ENCODE measurements at regions not wholly inside any gene's neighbourhood (a gene's known extent, or its start where the extent isn't known, plus 50 kb on each side); places are given as distances from the start of the nearest gene placed in this dataset.
"Not testable (repeated sequence)": the region's sequence is repeated elsewhere in the genome, so short reads cannot be mapped to it uniquely, and the experiment has no call there.

DNA sequence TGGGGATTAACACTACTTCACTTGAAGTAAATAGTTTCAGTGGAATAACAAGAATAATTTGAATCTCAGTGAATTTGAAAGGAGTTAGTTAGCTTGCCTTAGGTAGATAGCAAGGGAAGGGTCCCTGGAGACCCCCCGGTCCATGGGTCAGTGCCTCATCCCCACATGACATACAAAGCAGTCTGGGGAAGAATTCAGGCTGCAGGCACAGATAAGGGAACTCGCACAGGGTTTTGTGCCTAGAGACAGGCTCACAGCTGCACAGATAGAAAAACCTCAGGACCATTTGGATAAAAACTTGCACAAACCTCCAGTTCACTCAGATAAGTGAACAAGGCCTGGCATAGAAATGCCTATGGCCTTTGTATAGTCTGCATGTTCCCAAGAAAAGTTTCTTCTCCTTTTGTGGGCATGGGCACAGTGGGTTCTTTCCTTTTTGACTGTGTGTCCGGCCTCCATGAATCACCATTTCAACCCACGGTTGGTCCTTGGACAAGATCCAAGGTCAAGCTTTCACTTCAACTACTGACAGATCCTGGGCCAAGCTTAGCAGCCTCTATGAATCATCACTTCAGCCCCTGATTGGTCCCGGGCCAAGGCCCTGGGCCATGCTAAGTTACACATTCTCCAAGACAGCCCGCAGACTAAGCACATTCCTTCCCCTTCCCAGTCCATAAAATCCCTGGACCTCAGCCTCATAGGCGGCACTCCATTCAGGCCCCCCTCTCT is 108.3 kb upstream of the KLHL4 start:
- ATAC-seq (ENCODE audit: insufficient read depth, low FRiP score) (peak; percentile 87), DNase-seq (peak; percentile 88 to 91 (median 90))
- WGBS, 2 donors, result 40 to 64% methylated on average over 7 of the region's 7 CpGs
- no peaks in the 10 kb centered on the region for H3K36me3 ChIP-seq (ENCODE audit: control insufficient read depth in 4 of 4, insufficient read depth in 4 of 4, low read length in 4 of 4)
- TF ChIP-seq, protein P1, sequence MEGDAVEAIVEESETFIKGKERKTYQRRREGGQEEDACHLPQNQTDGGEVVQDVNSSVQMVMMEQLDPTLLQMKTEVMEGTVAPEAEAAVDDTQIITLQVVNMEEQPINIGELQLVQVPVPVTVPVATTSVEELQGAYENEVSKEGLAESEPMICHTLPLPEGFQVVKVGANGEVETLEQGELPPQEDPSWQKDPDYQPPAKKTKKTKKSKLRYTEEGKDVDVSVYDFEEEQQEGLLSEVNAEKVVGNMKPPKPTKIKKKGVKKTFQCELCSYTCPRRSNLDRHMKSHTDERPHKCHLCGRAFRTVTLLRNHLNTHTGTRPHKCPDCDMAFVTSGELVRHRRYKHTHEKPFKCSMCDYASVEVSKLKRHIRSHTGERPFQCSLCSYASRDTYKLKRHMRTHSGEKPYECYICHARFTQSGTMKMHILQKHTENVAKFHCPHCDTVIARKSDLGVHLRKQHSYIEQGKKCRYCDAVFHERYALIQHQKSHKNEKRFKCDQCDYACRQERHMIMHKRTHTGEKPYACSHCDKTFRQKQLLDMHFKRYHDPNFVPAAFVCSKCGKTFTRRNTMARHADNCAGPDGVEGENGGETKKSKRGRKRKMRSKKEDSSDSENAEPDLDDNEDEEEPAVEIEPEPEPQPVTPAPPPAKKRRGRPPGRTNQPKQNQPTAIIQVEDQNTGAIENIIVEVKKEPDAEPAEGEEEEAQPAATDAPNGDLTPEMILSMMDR (IDR thresholded peaks at IDR 0.05; ENCODE audit: control extremely low read depth, extremely low read depth), result no peak
- peaks cover 0 to 9% (median 0%) of the 10 kb centered on the region in 5 donors for H3K4me1 ChIP-seq (ENCODE audit: control insufficient read depth in 5 of 5, insufficient read depth in 5 of 5, low read length in 5 of 5)
- no peak overlapping the region for H3K4me3 ChIP-seq
- no peak overlapping the region for H3K9ac ChIP-seq (ENCODE audit: insufficient read depth in 1 of 2, low read length in 2 of 2)
- no peak overlapping the region for H3K27ac ChIP-seq (ENCODE audit: low read depth in 1 of 2, low read length in 1 of 2)
- H3K27me3 ChIP-seq (ENCODE audit: control insufficient read depth in 3 of 3, insufficient read depth in 3 of 3, low read length in 2 of 3), result no peaks in the 10 kb centered on the region
- peaks cover 0 to 2% (median 0%) of the 10 kb centered on the region in 4 donors for H3K9me3 ChIP-seq (ENCODE audit: control insufficient read depth in 4 of 4, insufficient read depth in 3 of 4, low read length in 3 of 4)

DNA sequence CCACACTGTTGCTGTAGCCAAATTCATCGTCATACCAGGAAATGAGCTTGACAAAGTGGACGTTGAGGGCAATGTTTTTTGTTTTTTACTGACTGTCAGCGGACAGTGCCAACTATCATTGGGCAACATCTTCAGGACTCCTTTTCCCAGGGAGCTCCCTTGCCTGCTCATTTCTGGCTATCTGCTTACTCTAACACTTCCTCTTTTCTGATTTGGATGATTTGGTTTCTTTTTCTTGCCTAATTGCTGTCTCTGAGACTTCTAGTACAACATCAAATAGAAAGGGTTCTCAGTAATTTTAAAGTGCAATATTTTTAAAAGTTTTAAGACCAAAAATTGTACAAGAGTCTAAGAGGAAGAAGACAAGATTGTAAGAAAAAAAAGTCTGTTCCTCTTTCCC is 92.0 kb upstream of the KLHL4 start:
- H3K9me3 ChIP-seq (ENCODE audit: control insufficient read depth in 4 of 4, insufficient read depth in 3 of 4, low read length in 3 of 4), result no peaks in the 10 kb centered on the region
- DNase-seq (no peak), ATAC-seq (ENCODE audit: insufficient read depth, low FRiP score) (no peak)
- H3K27ac ChIP-seq (ENCODE audit: low read depth in 1 of 2, low read length in 1 of 2), result no peak overlapping the region
- H3K9ac ChIP-seq (ENCODE audit: insufficient read depth in 1 of 2, low read length in 2 of 2), result no peak overlapping the region
- WGBS, 2 donors, result 60 to 80% methylated on average over 3 of the region's 3 CpGs
- no peaks in the 10 kb centered on the region for H3K27me3 ChIP-seq (ENCODE audit: control insufficient read depth in 3 of 3, insufficient read depth in 3 of 3, low read length in 2 of 3)
- H3K4me3 ChIP-seq, result no peak overlapping the region
- H3K4me1 ChIP-seq (ENCODE audit: control insufficient read depth in 5 of 5, insufficient read depth in 5 of 5, low read length in 5 of 5), result no peaks in the 10 kb centered on the region
- no peaks in the 10 kb centered on the region for H3K36me3 ChIP-seq (ENCODE audit: control insufficient read depth in 4 of 4, insufficient read depth in 4 of 4, low read length in 4 of 4)
- TF ChIP-seq, protein P1 (IDR thresholded peaks at IDR 0.05; ENCODE audit: control extremely low read depth, extremely low read depth), result no peak

DNA sequence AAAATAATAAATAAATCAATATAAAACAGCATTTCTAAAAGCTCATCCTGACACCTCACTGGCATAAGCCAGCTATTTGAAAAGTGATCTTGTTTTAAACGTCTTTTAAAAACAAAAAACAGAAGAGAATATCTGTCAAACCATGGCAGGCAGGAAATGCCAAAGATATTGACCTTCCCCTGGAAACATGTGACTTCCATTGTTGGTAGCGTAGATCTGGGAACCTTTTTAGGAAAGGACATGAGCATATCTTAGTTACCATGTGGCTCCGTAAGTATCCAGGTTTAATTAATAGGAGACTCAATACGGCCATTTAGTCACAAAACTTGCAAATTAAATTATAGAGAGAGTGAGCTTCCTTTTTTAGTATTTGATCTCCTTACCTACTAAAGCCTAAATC is 83.0 kb upstream of the KLHL4 start:
- TF ChIP-seq, protein P1 (IDR thresholded peaks at IDR 0.05; ENCODE audit: control extremely low read depth, extremely low read depth), result no peak
- Histone ChIP-seq H3K27ac (ENCODE audit: low read depth in 1 of 2, low read length in 1 of 2) (no peak overlapping the region), H3K9ac (ENCODE audit: insufficient read depth in 1 of 2, low read length in 2 of 2) (no peak overlapping the region), H3K9me3 (ENCODE audit: control insufficient read depth in 4 of 4, insufficient read depth in 3 of 4, low read length in 3 of 4) (no peaks in the 10 kb centered on the region), H3K27me3 (ENCODE audit: control insufficient read depth in 3 of 3, insufficient read depth in 3 of 3, low read length in 2 of 3) (no peaks in the 10 kb centered on the region), H3K36me3 (ENCODE audit: control insufficient read depth in 4 of 4, insufficient read depth in 4 of 4, low read length in 4 of 4) (no peaks in the 10 kb centered on the region), H3K4me1 (ENCODE audit: control insufficient read depth in 5 of 5, insufficient read depth in 5 of 5, low read length in 5 of 5) (no peaks in the 10 kb centered on the region), H3K4me3 (no peak overlapping the region)
- WGBS, 2 donors, result 54 to 55% methylated on average over 4 of the region's 4 CpGs
- ATAC-seq (ENCODE audit: insufficient read depth, low FRiP score), result no peak
- no peak for DNase-seq

DNA sequence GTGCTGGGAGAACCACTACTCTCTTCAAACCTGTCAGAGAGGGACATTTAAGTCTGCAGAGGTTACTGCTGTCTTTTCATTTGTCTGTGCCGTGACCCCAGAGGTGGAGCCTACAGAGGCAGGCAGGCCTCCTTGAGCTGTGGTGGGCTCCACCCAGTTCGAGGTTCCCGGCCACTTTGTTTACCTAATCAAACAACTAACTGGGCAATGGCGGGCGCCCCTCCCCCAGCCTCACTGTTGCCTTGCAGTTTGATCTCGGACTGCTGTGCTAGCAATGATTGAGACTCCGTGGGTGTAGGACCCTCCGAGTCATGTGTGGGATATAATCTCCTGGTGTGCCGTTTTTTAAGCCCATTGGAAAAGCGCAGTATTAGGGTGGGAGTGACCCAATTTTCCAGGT is 69.0 kb upstream of the KLHL4 start:
- H3K27me3 ChIP-seq (ENCODE audit: control insufficient read depth in 3 of 3, insufficient read depth in 3 of 3, low read length in 2 of 3); H3K9me3 ChIP-seq (ENCODE audit: control insufficient read depth in 4 of 4, insufficient read depth in 3 of 4, low read length in 3 of 4); H3K4me1 ChIP-seq (ENCODE audit: control insufficient read depth in 5 of 5, insufficient read depth in 5 of 5, low read length in 5 of 5); H3K36me3 ChIP-seq (ENCODE audit: control insufficient read depth in 4 of 4, insufficient read depth in 4 of 4, low read length in 4 of 4); ATAC-seq (ENCODE audit: insufficient read depth, low FRiP score); H3K9ac ChIP-seq (ENCODE audit: insufficient read depth in 1 of 2, low read length in 2 of 2); H3K27ac ChIP-seq (ENCODE audit: low read depth in 1 of 2, low read length in 1 of 2); DNase-seq; H3K4me3 ChIP-seq: not testable (repeated sequence)
- WGBS, 2 donors, result 82 to 92% methylated on average over 10 of the region's 10 CpGs

DNA sequence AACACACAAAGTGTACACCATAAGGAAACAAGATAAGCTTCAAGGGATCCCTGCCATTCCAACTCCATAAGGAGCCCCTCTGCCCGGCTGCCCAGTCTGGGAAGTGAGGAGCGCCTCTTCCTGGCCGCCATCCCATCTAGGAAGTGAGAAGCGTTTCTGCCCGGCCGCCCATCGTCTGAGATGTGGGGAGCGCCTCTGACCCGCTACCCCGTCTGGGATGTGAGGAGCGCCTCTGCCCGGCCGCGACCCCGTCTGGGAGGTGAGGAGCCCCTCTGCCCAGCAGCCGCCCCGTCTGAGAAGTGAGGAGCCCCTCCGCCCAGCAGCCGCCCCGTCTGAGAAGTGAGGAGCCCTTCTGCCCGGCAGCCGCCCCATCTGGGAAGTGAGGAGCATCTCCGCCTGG is 51.8 kb upstream of the KLHL4 start:
- not testable (repeated sequence) for H3K36me3 ChIP-seq (ENCODE audit: control insufficient read depth in 4 of 4, insufficient read depth in 4 of 4, low read length in 4 of 4); H3K9me3 ChIP-seq (ENCODE audit: control insufficient read depth in 4 of 4, insufficient read depth in 3 of 4, low read length in 3 of 4); ATAC-seq (ENCODE audit: insufficient read depth, low FRiP score); H3K4me3 ChIP-seq; H3K9ac ChIP-seq (ENCODE audit: insufficient read depth in 1 of 2, low read length in 2 of 2); H3K27me3 ChIP-seq (ENCODE audit: control insufficient read depth in 3 of 3, insufficient read depth in 3 of 3, low read length in 2 of 3); DNase-seq; H3K27ac ChIP-seq (ENCODE audit: low read depth in 1 of 2, low read length in 1 of 2); H3K4me1 ChIP-seq (ENCODE audit: control insufficient read depth in 5 of 5, insufficient read depth in 5 of 5, low read length in 5 of 5)
- 87 to 89% methylated on average over 3 to 18 of the region's 23 CpGs for WGBS, 2 donors

Measured in lung (tissue), 11 donors.